Astrocyte of the spinal cord (primary cell): ENCODE measurements at regions not wholly inside any gene's neighbourhood (a gene's known extent, or its start where the extent isn't known, plus 50 kb on each side); places are given as distances from the start of the nearest gene placed in this dataset.

Experiments used
- DNase-seq: peaks from one replicate; pipeline ENCODE4 v3.0.0; 2011; ENCODE audit warnings: low read depth, low spot score
- H3K4me3 ChIP-seq: 2 replicates; pipeline ENCODE4 v1.5.1; 2011; ENCODE audit warnings: low read depth, mild to moderate bottlenecking, low read length, moderate library complexity
- in situ Hi-C: cut with HindIII; loops from 2 replicates; pipeline ENCODE4 v1.10.0; 2017; ENCODE audit warnings: low sequenced_read_pairs
- TF ChIP-seq, protein P1 (sequence below): IDR thresholded peaks from 2 replicates; pipeline ENCODE4 v1.5.1; 2012; ENCODE audit warnings: low read depth, mild to moderate bottlenecking, low read length, inconsistent platforms

DNA sequence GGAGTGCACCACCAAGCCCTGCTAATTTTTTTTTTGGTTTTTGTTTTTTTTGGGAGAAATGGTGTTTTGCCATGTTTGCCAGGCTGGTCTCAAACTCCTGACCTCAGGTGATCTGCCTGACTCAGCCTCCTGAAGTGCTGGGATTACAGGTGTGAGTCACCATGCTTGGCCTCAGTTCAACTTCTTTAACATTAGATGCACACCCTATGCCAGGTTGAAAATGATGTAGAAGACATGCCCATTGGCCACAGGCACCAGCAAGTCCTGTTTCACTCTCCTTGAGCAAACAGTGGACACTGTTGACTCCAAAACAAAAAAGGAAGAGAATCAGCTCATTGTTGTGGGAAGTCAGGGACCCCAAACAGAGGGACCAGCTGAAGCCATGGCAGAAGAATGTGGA, 1205.3 kb downstream of the REEP3 start:
- H3K4me3 ChIP-seq: no peak overlapping the region
- DNase-seq: no peak
- in situ Hi-C loops: no loop called here
- TF ChIP-seq, protein P1, sequence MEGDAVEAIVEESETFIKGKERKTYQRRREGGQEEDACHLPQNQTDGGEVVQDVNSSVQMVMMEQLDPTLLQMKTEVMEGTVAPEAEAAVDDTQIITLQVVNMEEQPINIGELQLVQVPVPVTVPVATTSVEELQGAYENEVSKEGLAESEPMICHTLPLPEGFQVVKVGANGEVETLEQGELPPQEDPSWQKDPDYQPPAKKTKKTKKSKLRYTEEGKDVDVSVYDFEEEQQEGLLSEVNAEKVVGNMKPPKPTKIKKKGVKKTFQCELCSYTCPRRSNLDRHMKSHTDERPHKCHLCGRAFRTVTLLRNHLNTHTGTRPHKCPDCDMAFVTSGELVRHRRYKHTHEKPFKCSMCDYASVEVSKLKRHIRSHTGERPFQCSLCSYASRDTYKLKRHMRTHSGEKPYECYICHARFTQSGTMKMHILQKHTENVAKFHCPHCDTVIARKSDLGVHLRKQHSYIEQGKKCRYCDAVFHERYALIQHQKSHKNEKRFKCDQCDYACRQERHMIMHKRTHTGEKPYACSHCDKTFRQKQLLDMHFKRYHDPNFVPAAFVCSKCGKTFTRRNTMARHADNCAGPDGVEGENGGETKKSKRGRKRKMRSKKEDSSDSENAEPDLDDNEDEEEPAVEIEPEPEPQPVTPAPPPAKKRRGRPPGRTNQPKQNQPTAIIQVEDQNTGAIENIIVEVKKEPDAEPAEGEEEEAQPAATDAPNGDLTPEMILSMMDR: no peak

DNA sequence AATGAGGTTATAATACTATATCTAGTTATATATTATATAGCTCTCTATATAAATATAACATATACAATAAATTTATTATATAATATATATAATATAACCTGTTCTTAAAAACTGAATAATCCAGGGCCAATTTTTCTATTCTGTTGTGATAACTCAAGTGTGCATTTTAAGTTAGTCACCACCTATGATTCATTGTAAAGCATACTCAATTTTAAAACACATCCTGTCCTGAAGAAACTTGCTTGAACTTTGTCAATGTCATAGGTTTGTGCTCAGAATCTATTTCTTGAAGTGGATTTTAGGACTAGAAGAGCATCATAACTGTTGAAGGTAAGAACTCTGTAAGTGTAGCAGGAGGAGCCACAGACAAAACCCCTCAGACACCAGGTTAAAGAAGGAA, 1209.8 kb downstream of the REEP3 start:
- H3K4me3 ChIP-seq: no peak overlapping the region
- TF ChIP-seq, protein P1: no peak
- in situ Hi-C loops: no loop called here
- no peak for DNase-seq

DNA sequence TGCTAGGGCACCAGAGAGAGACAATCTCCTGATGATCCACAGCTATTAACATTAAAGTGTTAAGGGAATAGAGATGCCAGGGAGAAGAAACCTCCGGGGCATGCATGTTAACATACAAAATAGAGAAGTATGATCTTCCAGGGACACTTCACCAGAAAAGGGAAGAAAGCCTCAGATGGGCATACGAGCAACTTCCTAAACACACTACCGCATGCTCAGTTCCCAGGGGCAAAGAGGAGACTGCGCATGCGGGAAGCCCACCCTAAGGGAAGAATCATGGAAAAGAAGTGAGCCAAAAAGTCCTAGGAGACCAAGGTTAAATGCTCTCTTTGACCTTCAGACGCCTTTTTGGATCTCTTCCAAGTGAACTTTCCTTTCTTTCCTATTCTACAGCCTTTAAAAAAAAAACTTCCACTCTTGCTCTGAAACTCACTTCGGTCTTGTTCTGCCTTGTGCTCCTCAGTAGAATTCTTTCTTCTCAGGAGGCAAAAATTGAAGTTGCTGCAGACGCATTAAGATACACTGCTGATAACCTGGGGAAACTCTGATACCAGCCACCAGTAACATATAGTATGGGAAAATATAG, 1211.3 kb downstream of the REEP3 start:
- TF ChIP-seq, protein P1: no peak
- no peak overlapping the region for H3K4me3 ChIP-seq
- DNase-seq: no peak
- in situ Hi-C loops: no loop called here

DNA sequence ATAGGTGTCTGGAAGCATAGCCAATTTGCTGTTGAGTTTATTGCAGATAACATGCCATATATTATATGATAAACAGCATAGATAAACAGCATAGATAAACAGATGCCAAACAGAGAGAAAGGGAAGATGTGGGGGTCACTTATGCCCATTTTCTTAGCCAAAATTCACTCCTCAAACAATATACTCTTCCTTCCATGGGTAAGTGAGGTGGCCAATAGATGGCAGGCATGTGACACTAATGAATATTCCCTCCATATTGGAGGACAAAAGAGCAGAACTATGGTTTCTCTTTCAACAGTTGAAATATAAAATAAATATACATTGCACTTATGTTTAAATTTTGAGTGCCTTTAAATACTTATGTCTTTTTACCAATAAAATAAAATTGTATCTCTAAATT, 1212.8 kb downstream of the REEP3 start:
- H3K4me3 ChIP-seq: no peak overlapping the region
- DNase-seq: peak; percentile 40
- in situ Hi-C loops: no loop called here
- TF ChIP-seq, protein P1: peak; percentile 51

DNA sequence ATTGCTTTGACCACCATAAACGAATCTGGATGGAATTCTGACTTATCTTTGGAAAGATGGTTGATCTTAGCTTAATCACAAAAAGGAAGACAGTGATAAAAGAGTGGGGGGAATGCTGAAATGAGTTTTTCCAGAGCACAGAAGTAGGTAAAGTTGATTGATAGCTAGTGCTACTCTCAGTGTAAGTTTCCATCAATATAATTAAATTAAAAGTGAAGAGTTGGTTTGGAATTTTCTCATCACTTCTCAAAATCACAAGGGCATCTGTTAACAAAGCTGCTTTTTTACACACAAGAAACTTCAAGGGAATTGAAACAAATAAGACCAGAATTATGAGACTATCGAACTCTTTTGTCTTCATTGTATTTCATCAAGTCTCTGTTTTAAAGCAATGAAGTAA, 1217.3 kb downstream of the REEP3 start:
- in situ Hi-C loops: no loop called here
- DNase-seq: no peak
- no peak overlapping the region for H3K4me3 ChIP-seq
- TF ChIP-seq, protein P1: no peak

DNA sequence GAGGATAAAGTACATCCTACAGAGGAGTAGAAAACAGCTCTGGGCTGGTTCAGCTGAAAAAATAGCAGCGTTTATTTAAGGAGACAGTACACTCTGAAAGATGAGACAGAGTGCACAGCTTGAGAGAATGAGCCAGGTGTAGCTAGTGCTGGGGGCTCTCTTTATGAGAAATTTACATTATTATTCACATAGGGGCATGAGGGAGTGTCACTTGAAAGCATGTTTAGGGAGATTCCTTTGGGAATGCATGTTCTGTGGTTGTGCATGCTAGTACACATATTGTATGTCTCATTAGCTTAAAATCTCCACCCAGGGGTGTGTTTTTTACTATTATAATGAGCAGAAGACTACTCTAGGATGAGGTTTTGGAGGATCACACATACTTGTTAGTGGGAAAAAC, 1224.4 kb downstream of the REEP3 start:
- DNase-seq: no peak
- in situ Hi-C loops: no loop called here
- no peak overlapping the region for H3K4me3 ChIP-seq
- TF ChIP-seq, protein P1: no peak

DNA sequence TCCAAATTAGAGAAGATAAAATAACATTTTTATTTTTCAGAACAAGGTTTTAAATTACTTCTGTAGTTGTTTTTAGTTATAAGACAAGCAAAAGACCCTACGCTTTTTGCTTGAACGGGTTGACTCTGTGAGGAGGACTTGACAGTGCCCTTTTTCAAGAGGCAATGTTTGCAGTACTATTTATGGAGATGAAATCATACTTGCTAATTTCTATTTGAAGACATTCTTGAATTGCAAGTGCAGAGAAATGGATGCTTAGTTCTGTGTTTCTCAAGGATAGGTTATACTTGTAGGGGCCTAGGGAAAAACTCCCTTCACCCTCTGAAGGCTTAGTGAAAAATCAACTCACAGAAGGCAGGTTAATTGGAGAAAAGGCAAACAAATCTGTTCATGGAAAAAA, 1229.5 kb downstream of the REEP3 start:
- in situ Hi-C loops: no loop called here
- no peak for DNase-seq
- no peak overlapping the region for H3K4me3 ChIP-seq
- TF ChIP-seq, protein P1: no peak
